GM12892 (cell line): ENCODE measurements at regions not wholly inside any gene's neighbourhood (a gene's known extent, or its start where the extent isn't known, plus 50 kb on each side); places are given as distances from the start of the nearest gene placed in this dataset.

ENCODE experiments used
- DNase-seq: peaks from one replicate; pipeline ENCODE4 v3.0.0; 2011; ENCODE audit not compliant: insufficient read length
- FAIRE-seq: peaks from 2 replicates; lab custom pipeline; 2011; peaks lifted over from hg19 to GRCh38; lab: Jason Lieb, UNC
- POLR2A ChIP-seq: IDR thresholded peaks from 2 replicates; pipeline ENCODE4 v1.6.1; 2011; ENCODE audit warnings: low read depth, low read length, control low read depth
- POLR2AphosphoS5 ChIP-seq: IDR thresholded peaks from 2 replicates; pipeline ENCODE4 v1.6.1; 2011; ENCODE audit warnings: low read depth, low read length, control low read depth
- TAF1 ChIP-seq: IDR thresholded peaks from 2 replicates; pipeline ENCODE4 v1.6.1; 2011; ENCODE audit warnings: low read depth, mild to moderate bottlenecking, control low read depth, low read length, borderline replicate concordance

DNA sequence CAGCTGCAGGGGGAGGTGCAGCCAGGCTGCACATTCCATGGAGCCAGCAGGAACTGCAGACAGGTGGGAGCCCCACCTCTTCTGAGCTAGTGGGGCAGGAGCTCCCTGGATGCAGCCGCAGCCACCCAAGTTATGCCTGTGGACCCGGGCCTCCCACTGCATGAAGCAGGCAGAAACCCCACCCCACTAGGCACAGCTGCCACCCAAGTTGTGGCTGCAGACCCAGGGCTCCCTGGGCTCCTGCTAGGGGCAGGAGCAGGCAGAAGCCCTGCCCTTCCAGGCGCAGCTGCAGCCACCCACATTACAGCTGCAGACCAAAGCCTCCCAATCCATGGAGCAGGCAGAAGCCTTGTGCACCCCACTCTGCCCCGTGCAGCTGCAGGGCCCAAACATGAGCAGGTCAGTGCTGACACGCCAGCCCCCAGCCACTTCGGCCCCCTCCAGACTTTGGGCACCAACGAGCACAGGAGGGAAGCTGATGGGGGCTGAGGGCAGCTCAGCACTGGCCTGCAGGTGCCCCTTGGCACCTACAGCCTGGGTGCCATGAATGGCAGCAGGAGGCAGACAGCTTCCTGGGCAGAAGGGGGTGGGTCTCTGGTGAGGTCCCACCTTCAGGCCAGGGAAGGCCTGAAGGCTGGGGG, 106.9 kb downstream of the C9orf50 start:
- TF ChIP-seq POLR2A: no peak
- TF ChIP-seq POLR2AphosphoS5: no peak
- no peak for TF ChIP-seq TAF1
- DNase-seq (no peak), FAIRE-seq (no peak)

- TF ChIP-seq TAF1 (no peak), POLR2A (no peak), POLR2AphosphoS5 (no peak)
- DNase-seq (no peak), FAIRE-seq (no peak)
Observed at GRCh38 chr9:129513282-129513681, 107.6 kb downstream of the C9orf50 start.

DNA sequence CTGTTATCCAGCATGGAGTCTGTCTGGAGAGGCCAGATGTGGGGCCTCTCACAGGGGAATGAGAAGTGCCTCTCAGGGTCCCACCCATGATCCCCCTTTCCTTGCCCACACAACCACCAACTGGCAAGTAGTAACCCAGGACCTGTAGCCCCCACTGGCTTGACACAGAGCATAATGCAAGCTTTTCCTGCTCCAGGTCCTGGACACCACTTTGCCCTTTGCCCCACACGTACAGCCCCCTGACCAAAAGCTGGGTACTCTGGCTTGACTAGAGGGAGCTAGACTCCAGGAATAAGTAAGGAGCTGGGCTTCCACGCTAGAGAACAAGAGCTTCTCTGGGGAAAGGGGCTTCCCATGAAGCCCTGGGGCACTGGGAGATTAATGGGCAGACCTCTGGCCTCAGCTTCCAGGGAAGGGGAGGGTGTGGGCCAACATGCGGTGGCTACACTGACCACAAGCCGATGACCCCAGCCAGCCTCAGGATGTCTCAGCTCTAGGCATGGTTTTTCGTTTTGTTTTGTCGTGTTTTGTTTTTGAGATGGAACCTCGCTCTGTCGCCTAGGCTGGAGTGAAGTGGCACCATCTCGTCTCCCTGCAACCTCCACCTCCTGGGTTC, 109.5 kb downstream of the C9orf50 start:
- DNase-seq (no peak), FAIRE-seq (no peak)

GRCh38 chr9:129509533-129509928, 111.4 kb downstream of the C9orf50 start:
- DNase-seq (no peak), FAIRE-seq (no peak)
- TF ChIP-seq POLR2AphosphoS5 (no peak), TAF1 (no peak), POLR2A (no peak)

More for the DNA sequence above, 109.5 kb downstream of the C9orf50 start:
- TF ChIP-seq POLR2AphosphoS5 (no peak), TAF1 (no peak), POLR2A (no peak)

GRCh38 chr9:129507805-129508204, 113.1 kb downstream of the C9orf50 start:
- DNase-seq (no peak), FAIRE-seq (no peak)
- no peak for TF ChIP-seq POLR2A
- no peak for TF ChIP-seq POLR2AphosphoS5
- TF ChIP-seq TAF1: no peak

DNA sequence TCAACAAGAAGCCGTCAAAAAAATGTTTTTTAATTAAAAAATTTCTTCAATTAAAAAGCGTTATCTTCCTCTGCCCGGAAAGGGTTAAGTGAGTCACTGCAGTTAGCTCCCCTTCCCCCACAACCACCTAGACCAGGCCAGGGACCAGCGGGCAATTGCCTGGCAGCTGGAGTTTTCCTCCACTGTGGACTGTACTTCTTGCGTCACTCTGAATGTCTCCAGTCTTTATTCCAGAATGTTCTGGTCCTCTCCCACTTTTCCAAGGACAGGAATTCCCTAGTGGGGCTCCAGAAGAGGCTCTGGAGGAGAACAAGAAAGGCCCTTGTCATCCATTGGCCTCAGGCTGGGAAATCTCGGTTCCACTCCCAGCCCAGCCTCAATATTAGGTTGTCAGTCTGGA, 114.0 kb downstream of the C9orf50 start:
- no peak for TF ChIP-seq TAF1
- TF ChIP-seq POLR2A: no peak
- TF ChIP-seq POLR2AphosphoS5: no peak
- no peak for FAIRE-seq
- no peak for DNase-seq

GRCh38 chr9:129506041-129506440, 114.9 kb downstream of the C9orf50 start:
- FAIRE-seq: no peak
- TF ChIP-seq POLR2A: no peak
- TF ChIP-seq POLR2AphosphoS5: no peak
- TF ChIP-seq TAF1: no peak

DNA sequence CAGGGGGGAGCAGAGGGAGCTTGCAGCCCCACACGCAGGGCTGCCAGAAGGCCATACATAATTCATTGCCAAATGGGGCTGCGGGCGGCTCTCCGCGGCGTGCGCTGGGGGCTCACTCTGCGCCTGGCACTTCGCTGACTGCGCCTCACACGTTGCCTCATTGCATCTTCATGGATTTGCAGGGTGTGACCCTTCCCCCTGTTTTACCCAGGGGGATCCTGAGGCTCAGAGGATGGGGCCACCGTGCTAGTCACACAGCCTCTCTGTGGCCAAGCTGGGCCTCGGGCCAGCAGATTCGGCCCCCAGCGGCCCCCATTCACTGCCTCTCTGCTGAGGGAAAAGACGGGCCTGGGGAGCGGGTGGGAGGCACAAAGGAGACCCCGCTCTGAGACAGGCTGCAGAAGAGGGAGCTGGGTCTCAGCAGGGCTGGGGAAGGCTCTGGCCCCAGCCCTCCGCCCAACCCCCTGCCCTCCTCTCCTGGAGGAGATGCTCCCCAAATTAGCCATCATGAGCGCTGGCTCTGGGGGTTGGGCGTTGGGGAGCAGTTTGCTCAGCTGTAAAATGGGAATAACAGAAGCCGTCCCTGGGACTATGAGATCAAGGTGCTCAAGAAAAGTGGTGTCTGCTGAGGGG, 115.5 kb downstream of the C9orf50 start:
- FAIRE-seq (no peak), DNase-seq (no peak)

More at GRCh38 chr9:129506041-129506440, 114.9 kb downstream of the C9orf50 start:
- no peak for DNase-seq

DNA sequence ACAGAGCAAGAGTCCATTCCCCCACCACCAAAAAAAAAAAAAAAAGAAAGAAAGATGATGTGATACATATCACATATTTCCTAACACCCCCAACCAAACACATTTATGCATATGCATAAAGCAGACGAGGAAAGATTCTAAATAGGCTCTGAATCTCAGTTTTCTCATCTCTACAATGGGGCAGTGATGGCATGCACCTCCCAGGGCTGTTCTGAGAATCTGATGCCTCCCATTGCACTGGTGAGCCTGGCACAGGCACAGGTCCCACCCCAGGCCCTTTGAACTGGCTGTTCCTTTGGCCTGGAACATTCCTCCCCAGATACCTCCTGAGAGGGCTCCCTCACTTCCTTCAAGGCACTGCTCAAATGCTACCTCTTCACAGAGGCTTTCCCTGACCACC, 116.5 kb downstream of the C9orf50 start:
- DNase-seq (no peak), FAIRE-seq (no peak)
- TF ChIP-seq TAF1 (no peak), POLR2A (no peak), POLR2AphosphoS5 (no peak)

More for the DNA sequence above, 115.5 kb downstream of the C9orf50 start:
- TF ChIP-seq POLR2A: no peak
- no peak for TF ChIP-seq TAF1
- no peak for TF ChIP-seq POLR2AphosphoS5

GRCh38 chr9:129501771-129502319, 119.1 kb downstream of the C9orf50 start:
- FAIRE-seq (no peak), DNase-seq (no peak)
- TF ChIP-seq POLR2A (no peak), POLR2AphosphoS5 (no peak), TAF1 (no peak)

GRCh38 chr9:129500863-129501770, 119.8 kb downstream of the C9orf50 start:
- DNase-seq: no peak
- FAIRE-seq: no peak
- no peak for TF ChIP-seq TAF1
- no peak for TF ChIP-seq POLR2A
- no peak for TF ChIP-seq POLR2AphosphoS5

- DNase-seq (no peak), FAIRE-seq (no peak)
- no peak for TF ChIP-seq POLR2A
- TF ChIP-seq POLR2AphosphoS5: no peak
- TF ChIP-seq TAF1: no peak
Observed at GRCh38 chr9:129500161-129500862, 120.6 kb downstream of the C9orf50 start.
